Esophagus squamous epithelium (tissue), 5 donors: ENCODE measurements at regions not wholly inside any gene's neighbourhood (a gene's known extent, or its start where the extent isn't known, plus 50 kb on each side); places are given as distances from the start of the nearest gene placed in this dataset.

Experiments
- DNase-seq: peaks from one replicate; lab custom pipeline; 2025; lab: John Stamatoyannopoulos, UW
- H3K27ac ChIP-seq, 4 donors: fragments of 200-600 bp; sonication (generic); one replicate each; pipeline ENCODE4 v1.5.1; 2016 to 2019; ENCODE audit warnings: mild to moderate bottlenecking in 1 of 4
- H3K27me3 ChIP-seq, 4 donors: fragments of 200-600 bp; sonication (generic); 1 replicate in 3 of 4; 2 replicates in 1 of 4; pipeline versions ENCODE4 v1.5.1 to v1.6.0; 2017 to 2021; ENCODE audit warnings: antibody characterized with exemption in 1 of 4
- H3K36me3 ChIP-seq, 3 donors: fragments of 200-600 bp; sonication (generic); one replicate each; pipeline ENCODE4 v1.5.1; 2016 to 2019
- H3K4me1 ChIP-seq, 3 donors: fragments of 200-600 bp; sonication (generic); one replicate each; pipeline ENCODE4 v1.5.1; 2017 to 2019
- H3K4me3 ChIP-seq, 4 donors: fragments of 200-600 bp; sonication (generic); 1 replicate in 3 of 4; 2 replicates in 1 of 4; pipeline ENCODE4 v1.5.1; 2016 to 2019; ENCODE audit warnings: mild to moderate bottlenecking in 2 of 4, moderate library complexity in 1 of 4
- H3K9me3 ChIP-seq, 3 donors: fragments of 200-600 bp; sonication (generic); one replicate each; pipeline ENCODE4 v1.5.1; 2016 to 2019
- POLR2A ChIP-seq, 4 donors: fragments of 450-650 bp; IDR thresholded peaks; one replicate each; pipeline ENCODE4 v1.6.1; 2017; ENCODE audit warnings: antibody characterized with exemption in 4 of 4, mild to moderate bottlenecking in 4 of 4, moderate library complexity in 3 of 4
- WGBS, 2 donors: methylation state at CpG; one replicate each; pipeline ENCODE4 v1.1.5; 2018; 5-methylcytosine and 5-hydroxymethylcytosine counted together
- intact Hi-C: fragments of 100-400 bp; cut with DNase I; formaldehyde crosslinking; loops from one replicate; pipeline ENCODE4 v1.15.0; 2022
- TF ChIP-seq, protein P1 (sequence below), 6 experiments: fragments of 450-650 bp in 4 of 6; fragments of 200-600 bp in 2 of 6; sonication (generic) in 2 of 6; IDR thresholded peaks; one replicate each; pipeline ENCODE4 v1.5.1; 2016 to 2019; ENCODE audit warnings: antibody characterized with exemption in 6 of 6, mild to moderate bottlenecking in 4 of 6, moderate library complexity in 4 of 6
- donor health status: DM: yes; HTN: yes; CAD: no.

DNA sequence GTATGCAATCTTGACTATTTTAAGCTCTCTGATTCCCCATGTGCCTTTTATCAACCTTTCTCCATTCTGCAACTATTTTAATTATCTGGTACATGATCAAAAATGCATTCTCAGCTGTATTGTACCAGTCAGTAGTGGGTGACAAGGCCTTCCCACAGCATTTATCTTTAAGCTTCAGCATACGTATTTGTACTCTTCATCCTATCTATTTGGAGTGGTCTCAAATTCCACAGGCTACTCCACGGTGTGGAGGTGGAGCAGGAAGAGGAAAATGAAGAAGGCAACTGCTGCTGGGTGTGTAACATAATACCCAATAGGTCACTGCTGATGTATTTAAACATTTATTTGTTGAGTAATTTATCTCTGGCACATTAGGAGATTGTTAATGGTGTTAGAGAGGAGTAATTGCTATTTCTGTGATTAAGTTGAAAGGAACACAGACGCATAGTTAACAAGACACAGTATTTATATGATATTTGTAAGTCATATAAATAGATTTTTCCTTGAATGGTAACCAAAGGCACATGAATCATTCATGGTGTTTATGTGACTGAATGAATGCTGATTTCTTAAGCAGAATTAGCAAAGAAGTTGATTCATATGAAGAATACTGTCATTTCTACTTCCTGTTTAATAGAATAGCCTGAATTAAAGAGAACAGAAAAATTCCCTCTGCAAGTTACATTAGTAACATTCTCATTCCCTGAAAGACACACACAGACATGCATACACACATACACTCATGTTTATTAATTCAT is 153.8 kb upstream of the NR3C1 start:
- no peak for DNase-seq
- Histone ChIP-seq H3K4me1 (peaks cover 0 to 11% (median 4%) of the 10 kb centered on the region in 3 donors), H3K27ac (peak overlapping the region in 1 of 4 donors; percentile 27), H3K36me3 (no peaks in the 10 kb centered on the region), H3K27me3 (no peaks in the 10 kb centered on the region), H3K9me3 (no peaks in the 10 kb centered on the region), H3K4me3 (no peak overlapping the region)
- 21 to 35% methylated on average over 3 of the region's 3 CpGs for WGBS, 2 donors
- no peak for TF ChIP-seq POLR2A (IDR thresholded peaks at IDR 0.05)
- TF ChIP-seq, protein P1, sequence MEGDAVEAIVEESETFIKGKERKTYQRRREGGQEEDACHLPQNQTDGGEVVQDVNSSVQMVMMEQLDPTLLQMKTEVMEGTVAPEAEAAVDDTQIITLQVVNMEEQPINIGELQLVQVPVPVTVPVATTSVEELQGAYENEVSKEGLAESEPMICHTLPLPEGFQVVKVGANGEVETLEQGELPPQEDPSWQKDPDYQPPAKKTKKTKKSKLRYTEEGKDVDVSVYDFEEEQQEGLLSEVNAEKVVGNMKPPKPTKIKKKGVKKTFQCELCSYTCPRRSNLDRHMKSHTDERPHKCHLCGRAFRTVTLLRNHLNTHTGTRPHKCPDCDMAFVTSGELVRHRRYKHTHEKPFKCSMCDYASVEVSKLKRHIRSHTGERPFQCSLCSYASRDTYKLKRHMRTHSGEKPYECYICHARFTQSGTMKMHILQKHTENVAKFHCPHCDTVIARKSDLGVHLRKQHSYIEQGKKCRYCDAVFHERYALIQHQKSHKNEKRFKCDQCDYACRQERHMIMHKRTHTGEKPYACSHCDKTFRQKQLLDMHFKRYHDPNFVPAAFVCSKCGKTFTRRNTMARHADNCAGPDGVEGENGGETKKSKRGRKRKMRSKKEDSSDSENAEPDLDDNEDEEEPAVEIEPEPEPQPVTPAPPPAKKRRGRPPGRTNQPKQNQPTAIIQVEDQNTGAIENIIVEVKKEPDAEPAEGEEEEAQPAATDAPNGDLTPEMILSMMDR (IDR thresholded peaks at IDR 0.05): no peak
- intact Hi-C loops: no loop called here

GRCh38 chr5:143554918-143555477 is 151.5 kb upstream of the NR3C1 start:
- Histone ChIP-seq H3K27me3 (no peaks in the 10 kb centered on the region), H3K4me3 (no peak overlapping the region), H3K4me1 (peaks cover 0 to 11% (median 4%) of the 10 kb centered on the region in 3 donors), H3K27ac (no peak overlapping the region), H3K36me3 (no peaks in the 10 kb centered on the region), H3K9me3 (no peaks in the 10 kb centered on the region)
- no peak for DNase-seq
- intact Hi-C loops: no loop called here
- 40 to 73% methylated on average over 2 to 4 of the region's 4 CpGs for WGBS, 2 donors
- TF ChIP-seq, protein P1 (IDR thresholded peaks at IDR 0.05): no peak
- no peak for TF ChIP-seq POLR2A (IDR thresholded peaks at IDR 0.05)

- intact Hi-C loops: no loop called here
- WGBS, 2 donors: 59 to 71% methylated on average over 2 of the region's 2 CpGs
- Histone ChIP-seq H3K27me3 (no peaks in the 10 kb centered on the region), H3K27ac (no peak overlapping the region), H3K4me1 (peaks cover 0 to 11% (median 4%) of the 10 kb centered on the region in 3 donors), H3K9me3 (no peaks in the 10 kb centered on the region), H3K36me3 (no peaks in the 10 kb centered on the region), H3K4me3 (no peak overlapping the region)
- DNase-seq: no peak
- TF ChIP-seq, protein P1 (IDR thresholded peaks at IDR 0.05): no peak
- TF ChIP-seq POLR2A (IDR thresholded peaks at IDR 0.05): no peak
Observed at GRCh38 chr5:143554187-143554717, 150.8 kb upstream of the NR3C1 start.

GRCh38 chr5:143552680-143553079 is 149.2 kb upstream of the NR3C1 start:
- no peaks in the 10 kb centered on the region for H3K9me3 ChIP-seq
- WGBS, 2 donors: 67 to 75% methylated on average over 1 of the region's 1 CpG
- TF ChIP-seq, protein P1 (IDR thresholded peaks at IDR 0.05): no peak
- TF ChIP-seq POLR2A (IDR thresholded peaks at IDR 0.05): no peak
- no peak overlapping the region for H3K4me3 ChIP-seq
- peaks cover 0 to 8% (median 4%) of the 10 kb centered on the region in 3 donors for H3K4me1 ChIP-seq
- intact Hi-C loops: no loop called here
- H3K27ac ChIP-seq: no peak overlapping the region
- H3K36me3 ChIP-seq: no peaks in the 10 kb centered on the region
- no peak for DNase-seq
- H3K27me3 ChIP-seq: no peaks in the 10 kb centered on the region

DNA sequence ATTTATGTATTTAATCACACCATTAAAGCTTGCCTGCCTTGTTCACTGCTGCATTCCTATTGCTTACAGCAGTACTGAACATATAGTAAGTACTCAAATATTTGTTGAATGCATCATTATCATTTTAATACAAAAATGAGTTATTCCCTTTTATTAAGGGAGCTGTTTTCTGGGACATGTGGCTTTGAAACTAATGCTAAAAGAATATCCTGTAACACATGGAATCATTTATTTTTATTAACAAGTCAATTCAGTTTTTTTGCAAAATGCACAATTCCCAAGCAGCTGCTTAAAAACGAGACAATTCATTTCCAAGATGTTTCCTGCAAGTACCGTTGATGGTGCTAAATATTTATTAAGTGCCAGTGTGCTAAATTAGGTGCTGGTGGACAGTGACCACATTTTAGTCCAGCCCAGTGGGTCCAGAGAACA is 148.3 kb upstream of the NR3C1 start:
- peaks cover 0 to 5% (median 0%) of the 10 kb centered on the region in 3 donors for H3K9me3 ChIP-seq
- H3K36me3 ChIP-seq: no peaks in the 10 kb centered on the region
- TF ChIP-seq, protein P1 (IDR thresholded peaks at IDR 0.05): no peak
- no peak for TF ChIP-seq POLR2A (IDR thresholded peaks at IDR 0.05)
- intact Hi-C loops: no loop called here
- H3K4me3 ChIP-seq: no peak overlapping the region
- H3K4me1 ChIP-seq: peaks cover 0 to under 1% (median 0%) of the 10 kb centered on the region in 3 donors
- no peaks in the 10 kb centered on the region for H3K27me3 ChIP-seq
- no peak overlapping the region for H3K27ac ChIP-seq
- no peak for DNase-seq
- 73 to 88% methylated on average over 2 of the region's 2 CpGs for WGBS, 2 donors
